Lower leg skin (tissue), 4 donors: ENCODE measurements at regions not wholly inside any gene's neighbourhood (a gene's known extent, or its start where the extent isn't known, plus 50 kb on each side); places are given as distances from the start of the nearest gene placed in this dataset.

ENCODE experiments used
- DNase-seq, 2 donors: peaks; one replicate each; pipeline ENCODE4 v3.0.0-alpha.2; 2019; ENCODE audit warnings: low spot score in 2 of 2
- H3K4me3 ChIP-seq: fragments of 200-600 bp; sonication (generic); 2 replicates; pipeline ENCODE4 v1.5.1; 2017; ENCODE audit warnings: mild to moderate bottlenecking, low read depth; ENCODE audit not compliant: poor library complexity, severe bottlenecking
- POLR2A ChIP-seq, 2 donors: fragments of 450-650 bp; IDR thresholded peaks; one replicate each; pipeline ENCODE4 v1.6.1; 2016 to 2017; ENCODE audit warnings: antibody characterized with exemption in 2 of 2, mild to moderate bottlenecking in 1 of 2, moderate library complexity in 1 of 2
- WGBS, 2 donors: methylation state at CpG; one replicate each; pipeline ENCODE4 v1.1.5; 2018; 5-methylcytosine and 5-hydroxymethylcytosine counted together
- intact Hi-C: fragments of 100-400 bp; cut with DNase I; formaldehyde crosslinking; loops from one replicate; pipeline ENCODE4 v1.15.0; 2023; ENCODE audit warnings: low total_unique reads
- TF ChIP-seq, protein P1 (sequence below), 3 donors: fragments of 450-650 bp; IDR thresholded peaks; one replicate each; pipeline ENCODE4 v1.5.1; 2016; ENCODE audit warnings: antibody characterized with exemption in 3 of 3, mild to moderate bottlenecking in 3 of 3, moderate library complexity in 2 of 3

DNA sequence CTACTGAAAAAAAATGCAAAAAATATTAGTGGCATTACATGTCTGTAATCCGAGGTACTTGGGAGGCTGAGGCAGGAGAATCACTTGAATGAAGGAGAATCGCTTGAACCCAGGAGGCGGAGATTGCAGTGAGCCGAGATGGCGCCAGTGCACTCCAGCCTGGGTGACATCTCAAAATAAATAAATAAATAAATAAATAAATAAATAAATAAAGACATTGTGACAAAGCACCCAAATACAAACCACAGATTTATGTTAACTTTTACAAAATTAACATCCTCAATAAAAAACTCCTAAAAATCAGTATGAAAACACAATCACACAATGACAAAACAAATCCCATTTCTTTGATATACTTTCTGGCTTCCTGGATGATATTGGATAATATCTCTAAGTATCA lies 808.3 kb downstream of the REEP3 start:
- intact Hi-C loops, result no loop called here
- no peak for DNase-seq
- no peak overlapping the region for H3K4me3 ChIP-seq
- 90 to 98% methylated on average over 5 of the region's 5 CpGs for WGBS, 2 donors
- TF ChIP-seq POLR2A (IDR thresholded peaks at IDR 0.05), result no peak
- TF ChIP-seq, protein P1, sequence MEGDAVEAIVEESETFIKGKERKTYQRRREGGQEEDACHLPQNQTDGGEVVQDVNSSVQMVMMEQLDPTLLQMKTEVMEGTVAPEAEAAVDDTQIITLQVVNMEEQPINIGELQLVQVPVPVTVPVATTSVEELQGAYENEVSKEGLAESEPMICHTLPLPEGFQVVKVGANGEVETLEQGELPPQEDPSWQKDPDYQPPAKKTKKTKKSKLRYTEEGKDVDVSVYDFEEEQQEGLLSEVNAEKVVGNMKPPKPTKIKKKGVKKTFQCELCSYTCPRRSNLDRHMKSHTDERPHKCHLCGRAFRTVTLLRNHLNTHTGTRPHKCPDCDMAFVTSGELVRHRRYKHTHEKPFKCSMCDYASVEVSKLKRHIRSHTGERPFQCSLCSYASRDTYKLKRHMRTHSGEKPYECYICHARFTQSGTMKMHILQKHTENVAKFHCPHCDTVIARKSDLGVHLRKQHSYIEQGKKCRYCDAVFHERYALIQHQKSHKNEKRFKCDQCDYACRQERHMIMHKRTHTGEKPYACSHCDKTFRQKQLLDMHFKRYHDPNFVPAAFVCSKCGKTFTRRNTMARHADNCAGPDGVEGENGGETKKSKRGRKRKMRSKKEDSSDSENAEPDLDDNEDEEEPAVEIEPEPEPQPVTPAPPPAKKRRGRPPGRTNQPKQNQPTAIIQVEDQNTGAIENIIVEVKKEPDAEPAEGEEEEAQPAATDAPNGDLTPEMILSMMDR (IDR thresholded peaks at IDR 0.05), result no peak

DNA sequence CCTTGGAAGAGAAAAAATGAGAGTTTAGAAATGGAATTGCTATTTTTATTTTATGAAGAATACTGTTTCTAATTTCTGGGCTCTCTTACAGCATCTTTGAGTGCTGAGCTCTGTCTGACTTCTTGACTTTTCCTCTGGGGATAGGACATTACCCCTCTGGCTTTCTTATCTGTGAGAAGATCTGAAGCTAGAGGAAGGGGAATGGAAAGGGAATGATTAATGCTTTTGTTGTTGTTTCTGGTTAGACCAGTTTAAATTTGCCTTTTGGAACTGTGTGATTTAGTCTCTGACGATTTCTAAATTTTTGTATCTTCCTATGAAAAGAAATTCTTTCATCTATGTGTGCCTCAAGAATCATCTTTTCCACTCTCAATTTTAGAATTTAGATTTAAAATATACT lies 811.4 kb downstream of the REEP3 start:
- 16 to 17% methylated on average over 1 of the region's 1 CpG for WGBS, 2 donors
- H3K4me3 ChIP-seq, result no peak overlapping the region
- intact Hi-C loops, result no loop called here
- no peak for TF ChIP-seq POLR2A (IDR thresholded peaks at IDR 0.05)
- TF ChIP-seq, protein P1 (IDR thresholded peaks at IDR 0.05), result no peak
- DNase-seq, result no peak

DNA sequence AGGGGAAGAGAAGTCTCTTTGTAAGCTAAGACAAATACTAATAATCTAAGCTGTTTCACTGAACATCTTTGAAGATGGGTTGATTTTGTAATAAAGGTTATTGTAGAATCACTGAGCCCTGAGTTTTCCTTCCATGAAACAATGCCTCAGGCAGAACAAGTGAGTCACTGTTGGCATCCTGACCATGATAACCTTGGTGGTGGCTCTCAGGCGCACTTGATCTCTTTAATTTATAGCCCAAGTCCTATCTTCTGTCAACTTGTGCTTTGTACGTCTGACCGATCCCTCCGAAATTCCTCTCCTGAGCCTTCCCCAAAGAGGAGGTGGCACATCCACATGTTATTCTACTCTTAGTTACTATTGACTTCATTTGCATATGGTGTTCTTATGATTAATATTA lies 812.9 kb downstream of the REEP3 start:
- no peak for DNase-seq
- H3K4me3 ChIP-seq, result no peak overlapping the region
- no peak for TF ChIP-seq POLR2A (IDR thresholded peaks at IDR 0.05)
- intact Hi-C loops, result no loop called here
- 80% methylated on average over 4 of the region's 4 CpGs for WGBS, 2 donors

DNA sequence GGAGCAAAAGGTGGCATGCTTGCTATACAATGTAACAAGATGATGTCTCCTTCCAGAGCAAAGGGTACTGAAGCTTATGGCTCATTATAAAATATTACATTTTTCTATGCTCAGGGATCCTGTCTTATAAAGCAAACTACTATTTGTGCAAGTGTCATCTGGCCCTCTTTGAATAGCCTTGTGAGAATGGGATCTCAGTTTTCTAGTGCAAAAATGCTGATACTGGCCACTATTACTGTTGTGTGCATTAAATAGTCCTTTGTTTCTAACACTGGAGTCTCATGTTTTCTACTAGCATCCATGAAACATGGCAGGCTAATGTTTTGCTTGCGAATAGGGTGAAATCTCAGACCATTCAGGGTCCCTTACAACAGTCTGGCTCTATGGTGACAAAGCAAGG lies 823.0 kb downstream of the REEP3 start:
- TF ChIP-seq, protein P1 (IDR thresholded peaks at IDR 0.05), result no peak
- no peak for DNase-seq
- WGBS, 2 donors, result 89% methylated on average over 1 of the region's 1 CpG
- H3K4me3 ChIP-seq, result no peak overlapping the region
- intact Hi-C loops, result no loop called here

- intact Hi-C loops, result no loop called here
- no peak overlapping the region for H3K4me3 ChIP-seq
- TF ChIP-seq POLR2A (IDR thresholded peaks at IDR 0.05), result no peak
- TF ChIP-seq, protein P1 (IDR thresholded peaks at IDR 0.05), result no peak
- DNase-seq, result no peak
Observed at GRCh38 chr10:64345856-64346255, 824.7 kb downstream of the REEP3 start.

DNA sequence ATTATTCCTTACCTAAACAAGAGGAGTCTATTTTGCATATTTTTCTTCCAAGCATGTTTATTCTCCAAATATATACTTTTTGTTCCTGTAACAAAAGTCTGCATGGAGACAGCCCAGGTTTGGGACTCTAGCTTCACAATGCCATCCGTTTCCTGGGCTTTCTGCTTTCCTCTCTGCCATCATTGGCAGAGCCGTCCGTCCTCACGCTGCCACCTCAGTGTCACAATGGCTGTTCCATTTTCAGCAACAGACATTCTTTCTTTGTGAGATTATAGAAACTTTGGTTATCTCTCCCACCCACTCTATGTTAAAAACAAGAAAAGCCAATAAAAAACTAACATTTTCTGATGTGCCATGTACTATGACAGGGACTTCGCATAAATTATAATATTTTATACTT lies 825.2 kb downstream of the REEP3 start:
- DNase-seq, result no peak
- TF ChIP-seq POLR2A (IDR thresholded peaks at IDR 0.05), result no peak
- TF ChIP-seq, protein P1 (IDR thresholded peaks at IDR 0.05), result no peak
- WGBS, 2 donors, result 80 to 86% methylated on average over 5 of the region's 5 CpGs
- no peak overlapping the region for H3K4me3 ChIP-seq
- intact Hi-C loops, result no loop called here
